Fibroblast of skin of left quadriceps (primary cell): ENCODE measurements at regions not wholly inside any gene's neighbourhood (a gene's known extent, or its start where the extent isn't known, plus 50 kb on each side); places are given as distances from the start of the nearest gene placed in this dataset.
"Not testable (repeated sequence)": the region's sequence is repeated elsewhere in the genome, so short reads cannot be mapped to it uniquely, and the experiment has no call there.

Source experiments
- DNase-seq, 2 experiments: peaks; one replicate each; pipeline ENCODE4 v3.0.0-alpha.2; 2013; ENCODE audit warnings: low read depth in 2 of 2

- DNase-seq = no peak
Observed at GRCh38 chr6:20341096-20341495, 60.6 kb upstream of the E2F3 start.

- no peak for DNase-seq
Observed at GRCh38 chr6:20341564-20341963, 60.1 kb upstream of the E2F3 start.

GRCh38 chr6:20346948-20347347 lies 54.7 kb upstream of the E2F3 start:
- not testable (repeated sequence) for DNase-seq

- DNase-seq = no peak
Observed at GRCh38 chr6:20348041-20348440, 53.6 kb upstream of the E2F3 start.

GRCh38 chr6:20349225-20349624 lies 52.5 kb upstream of the E2F3 start:
- no peak for DNase-seq

GRCh38 chr6:20350215-20350614 lies 51.5 kb upstream of the E2F3 start:
- peak; percentile 9 to 20 for DNase-seq

GRCh38 chr6:20351534-20351933 lies 50.1 kb upstream of the E2F3 start:
- DNase-seq = no peak
